GM18502 (cell line): ENCODE measurements at regions not wholly inside any gene's neighbourhood (a gene's known extent, or its start where the extent isn't known, plus 50 kb on each side); places are given as distances from the start of the nearest gene placed in this dataset.

ENCODE experiments used
- ATAC-seq: cut with Tn5 transposase; IDR thresholded peaks from one replicate; pipeline ENCODE4 v1.9.1; 2021; ENCODE audit warnings: mild to moderate bottlenecking; ENCODE audit not compliant: unreplicated experiment, poor library complexity

DNA sequence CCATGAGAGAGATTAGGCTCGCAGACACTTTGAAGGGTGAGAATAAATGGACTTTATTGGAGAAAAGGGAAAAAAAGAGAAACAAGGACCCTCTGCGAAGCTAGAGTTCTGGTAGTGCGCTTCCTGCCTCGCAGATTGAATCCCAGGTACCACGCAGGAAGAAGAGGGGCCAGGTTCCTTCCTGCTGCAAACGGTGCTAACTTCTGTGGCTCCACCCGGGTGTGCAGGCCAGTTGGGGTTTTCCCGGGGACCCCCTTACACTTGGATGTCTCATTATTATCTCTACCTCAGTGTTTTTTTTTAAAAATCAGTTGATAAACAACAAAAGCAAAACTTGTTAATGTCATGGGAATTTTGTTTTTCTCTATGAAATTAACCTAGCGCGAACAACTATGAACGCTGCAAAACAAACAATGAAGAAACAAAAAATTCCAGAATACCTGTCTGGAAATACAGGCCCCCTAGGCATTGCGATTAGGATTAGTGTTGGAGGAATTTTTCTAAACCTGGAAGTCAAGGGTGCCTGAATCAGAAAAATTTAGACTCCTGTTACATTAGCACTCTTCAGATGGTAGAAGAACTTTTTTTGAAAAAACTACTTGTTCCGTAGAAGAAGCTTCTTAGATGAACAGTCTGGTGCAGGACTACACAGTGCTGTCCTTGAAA is 414.5 kb downstream of the MAN2A1 start:
- no peak for ATAC-seq

- no peak for ATAC-seq
These were observed 415.3 kb downstream of the MAN2A1 start for GRCh38 chr5:110104726-110105669.

- no peak for ATAC-seq
These were observed 416.0 kb downstream of the MAN2A1 start for GRCh38 chr5:110105692-110106091.

- ATAC-seq, result no peak
These were observed 417.0 kb downstream of the MAN2A1 start for GRCh38 chr5:110106750-110107149.

GRCh38 chr5:110108520-110108919 is 418.8 kb downstream of the MAN2A1 start:
- no peak for ATAC-seq

GRCh38 chr5:110109667-110110066 is 419.9 kb downstream of the MAN2A1 start:
- ATAC-seq, result no peak

DNA sequence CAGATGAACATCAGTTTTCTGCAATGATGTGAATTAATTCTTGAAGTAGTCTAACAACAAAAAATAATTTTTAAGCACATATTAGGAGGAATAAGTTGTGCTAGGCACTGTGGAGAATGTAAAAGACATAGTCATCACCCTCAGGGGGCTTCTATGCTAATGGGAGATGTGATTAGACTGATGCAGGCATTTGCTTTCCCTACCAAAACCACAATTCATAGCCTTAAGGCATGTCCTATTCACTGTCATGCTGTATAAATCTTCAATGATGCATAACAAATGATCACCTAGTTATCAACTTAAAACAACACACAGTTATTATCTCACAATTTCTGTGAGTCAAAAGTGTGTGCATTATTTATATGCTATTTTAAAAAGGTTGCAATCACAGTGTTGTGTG is 422.6 kb downstream of the MAN2A1 start:
- ATAC-seq, result no peak

DNA sequence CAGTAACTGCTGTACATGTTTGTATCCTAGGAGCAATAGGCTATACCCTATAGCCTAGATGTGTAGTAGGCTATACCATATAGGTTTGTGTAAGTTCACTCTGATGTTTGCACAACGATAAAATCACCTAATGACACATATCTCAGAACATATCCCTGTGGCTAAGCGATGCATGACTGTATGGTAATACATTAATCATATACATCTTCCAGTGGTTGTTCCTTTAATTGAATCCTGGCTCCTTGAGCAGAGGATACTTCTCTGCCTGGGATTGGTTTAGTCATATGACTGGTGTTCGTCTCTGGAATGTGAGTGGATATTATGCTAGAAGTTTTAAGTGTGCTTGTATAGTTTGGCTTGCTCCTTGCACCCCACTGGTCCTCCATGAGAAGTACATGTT is 425.8 kb downstream of the MAN2A1 start:
- ATAC-seq, result no peak

- ATAC-seq, result no peak
These were observed 426.8 kb downstream of the MAN2A1 start for GRCh38 chr5:110116539-110116938.

- ATAC-seq, result no peak
These were observed 445.5 kb downstream of the MAN2A1 start for GRCh38 chr5:110134963-110135935.

DNA sequence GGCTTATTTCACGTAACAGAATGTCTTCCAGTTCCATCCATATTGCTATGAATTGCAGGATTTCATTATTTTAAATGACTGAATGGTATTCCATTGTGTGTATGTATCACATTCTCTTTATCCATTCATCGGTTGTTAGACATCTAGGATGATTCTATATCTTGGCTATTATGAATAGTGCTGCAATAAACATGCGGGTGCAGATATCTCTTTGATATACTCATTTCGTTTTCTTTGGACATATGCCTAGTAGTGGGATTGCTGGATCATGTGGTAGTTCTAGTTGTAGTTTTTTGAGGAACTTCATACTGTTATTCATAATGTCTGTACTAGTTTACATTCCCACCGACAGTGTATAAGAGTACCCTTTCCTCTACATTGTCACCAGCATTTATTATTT is 460.5 kb downstream of the MAN2A1 start:
- ATAC-seq, result no peak

DNA sequence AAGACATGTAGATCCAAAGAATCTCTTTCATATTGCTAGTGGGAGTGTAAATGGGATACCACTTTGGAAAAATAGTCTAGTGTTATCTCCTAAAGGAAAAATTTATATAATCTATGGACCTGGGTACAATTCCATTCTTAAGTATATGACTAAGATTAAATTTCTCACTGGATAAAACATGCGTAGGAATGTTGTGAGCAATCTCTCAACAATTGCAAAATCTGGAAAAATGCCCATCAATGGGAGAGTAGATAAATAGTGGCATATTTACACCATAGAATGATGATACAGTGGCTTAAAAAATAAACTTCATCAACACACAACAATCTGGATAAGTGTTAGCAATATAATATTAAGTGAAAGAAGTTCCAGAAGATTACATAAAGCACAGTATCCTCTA is 469.5 kb downstream of the MAN2A1 start:
- ATAC-seq, result no peak

GRCh38 chr5:110161162-110161561 is 471.4 kb downstream of the MAN2A1 start:
- no peak for ATAC-seq

GRCh38 chr5:110165366-110165765 is 475.6 kb downstream of the MAN2A1 start:
- ATAC-seq, result no peak

GRCh38 chr5:110167384-110167783 is 477.7 kb downstream of the MAN2A1 start:
- ATAC-seq, result no peak

DNA sequence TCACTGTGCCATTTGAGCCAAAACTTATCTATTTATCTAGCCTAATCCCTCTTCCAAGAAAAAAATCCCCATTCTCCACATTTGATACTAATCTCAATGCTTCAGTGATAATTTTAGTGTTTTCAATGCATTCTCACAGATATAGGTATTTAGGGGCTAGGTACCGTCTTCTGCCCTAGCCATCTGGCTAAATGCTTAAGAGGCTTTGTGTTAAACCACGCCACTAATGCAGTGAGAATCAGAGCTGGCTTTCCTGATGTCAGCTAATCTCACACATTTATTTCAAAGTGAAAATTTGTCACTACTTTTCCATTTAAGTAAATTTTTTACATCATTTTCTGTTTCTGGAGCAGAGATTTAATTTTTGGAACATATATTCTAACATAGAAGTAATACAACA is 479.7 kb downstream of the MAN2A1 start:
- ATAC-seq, result no peak

DNA sequence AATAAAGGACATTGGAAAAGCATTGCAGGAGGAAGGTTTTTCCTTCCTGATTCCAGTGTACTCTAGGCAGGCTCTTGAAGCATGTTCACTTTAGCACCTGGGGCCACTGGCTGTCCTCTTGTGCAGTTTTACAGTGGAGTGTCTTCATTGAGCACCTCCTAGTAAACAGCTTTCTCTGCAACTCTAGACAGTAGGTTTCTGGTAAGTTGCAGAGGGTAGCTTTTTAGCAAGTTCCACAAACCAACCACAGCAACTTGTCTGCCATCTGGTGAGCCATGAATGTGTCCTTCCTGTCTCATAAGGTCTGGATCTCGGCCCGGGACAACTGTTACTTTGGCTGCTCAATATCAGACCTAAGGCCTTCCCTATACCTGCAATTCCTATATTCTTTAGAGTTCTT is 488.0 kb downstream of the MAN2A1 start:
- no peak for ATAC-seq

- ATAC-seq, result no peak
These were observed 489.6 kb downstream of the MAN2A1 start for GRCh38 chr5:110179321-110179720.

GRCh38 chr5:110194191-110194590 is 504.5 kb downstream of the MAN2A1 start:
- no peak for ATAC-seq

GRCh38 chr5:110195288-110195687 is 505.6 kb downstream of the MAN2A1 start:
- no peak for ATAC-seq
